ENCODE measurements at regions not wholly inside any gene's neighbourhood (a gene's known extent, or its start where the extent isn't known, plus 50 kb on each side); places are given as distances from the start of the nearest gene placed in this dataset.

DNA sequence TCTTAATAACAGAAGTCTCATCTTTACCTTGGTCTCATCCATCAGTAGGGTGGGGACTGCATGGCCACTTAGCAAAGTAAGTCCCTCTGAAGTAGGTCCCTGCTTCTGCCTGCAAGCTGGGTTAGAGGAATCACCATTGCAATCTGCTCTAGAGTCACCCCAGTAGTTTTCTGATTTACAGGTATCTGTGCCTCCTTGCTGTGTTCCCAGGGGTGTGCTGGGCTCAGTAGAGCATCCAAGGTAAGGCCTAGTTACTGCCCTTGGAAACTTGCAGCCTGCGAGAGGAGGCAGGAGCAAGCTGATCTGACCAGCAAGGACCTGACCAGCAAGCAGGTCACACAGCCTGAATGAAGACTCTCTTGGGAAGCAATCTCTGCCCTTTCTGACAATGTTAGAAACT, 160.8 kb upstream of the GSC start:
- no peak overlapping the region for H3K27ac ChIP-seq
- TF ChIP-seq CTCF (IDR thresholded peaks at IDR 0.05) (no peak), POLR2A (IDR thresholded peaks at IDR 0.05) (no peak)
- DNase-seq = no peak
- H3K4me1 ChIP-seq = no peaks in the 10 kb centered on the region
- no peak overlapping the region for H3K4me3 ChIP-seq
- no peaks in the 10 kb centered on the region for H3K9me3 ChIP-seq
- H3K27me3 ChIP-seq = no peaks in the 10 kb centered on the region
- H3K36me3 ChIP-seq = no peaks in the 10 kb centered on the region

GRCh38 chr14:94929354-94929753, 159.4 kb upstream of the GSC start:
- H3K4me1 ChIP-seq = no peaks in the 10 kb centered on the region
- DNase-seq = no peak
- TF ChIP-seq CTCF (IDR thresholded peaks at IDR 0.05) = no peak
- TF ChIP-seq POLR2A (IDR thresholded peaks at IDR 0.05) = no peak
- H3K27me3 ChIP-seq = no peaks in the 10 kb centered on the region
- no peaks in the 10 kb centered on the region for H3K9me3 ChIP-seq
- H3K27ac ChIP-seq = no peak overlapping the region
- H3K4me3 ChIP-seq = no peak overlapping the region
- H3K36me3 ChIP-seq = no peaks in the 10 kb centered on the region

- no peak overlapping the region for H3K27ac ChIP-seq
- H3K9me3 ChIP-seq = no peaks in the 10 kb centered on the region
- no peaks in the 10 kb centered on the region for H3K4me1 ChIP-seq
- no peaks in the 10 kb centered on the region for H3K27me3 ChIP-seq
- TF ChIP-seq CTCF (IDR thresholded peaks at IDR 0.05) (no peak), POLR2A (IDR thresholded peaks at IDR 0.05) (no peak)
- no peak for DNase-seq
- H3K36me3 ChIP-seq = no peaks in the 10 kb centered on the region
- no peak overlapping the region for H3K4me3 ChIP-seq
Measured at GRCh38 chr14:94926176-94926575, 156.3 kb upstream of the GSC start.

- no peak overlapping the region for H3K27ac ChIP-seq
- H3K36me3 ChIP-seq = no peaks in the 10 kb centered on the region
- no peak overlapping the region for H3K4me3 ChIP-seq
- no peaks in the 10 kb centered on the region for H3K27me3 ChIP-seq
- no peak for TF ChIP-seq POLR2A (IDR thresholded peaks at IDR 0.05)
- TF ChIP-seq CTCF (IDR thresholded peaks at IDR 0.05) = no peak
- DNase-seq = no peak
- no peaks in the 10 kb centered on the region for H3K4me1 ChIP-seq
- H3K9me3 ChIP-seq = no peaks in the 10 kb centered on the region
Measured at GRCh38 chr14:94925416-94926173, 155.7 kb upstream of the GSC start.

DNA sequence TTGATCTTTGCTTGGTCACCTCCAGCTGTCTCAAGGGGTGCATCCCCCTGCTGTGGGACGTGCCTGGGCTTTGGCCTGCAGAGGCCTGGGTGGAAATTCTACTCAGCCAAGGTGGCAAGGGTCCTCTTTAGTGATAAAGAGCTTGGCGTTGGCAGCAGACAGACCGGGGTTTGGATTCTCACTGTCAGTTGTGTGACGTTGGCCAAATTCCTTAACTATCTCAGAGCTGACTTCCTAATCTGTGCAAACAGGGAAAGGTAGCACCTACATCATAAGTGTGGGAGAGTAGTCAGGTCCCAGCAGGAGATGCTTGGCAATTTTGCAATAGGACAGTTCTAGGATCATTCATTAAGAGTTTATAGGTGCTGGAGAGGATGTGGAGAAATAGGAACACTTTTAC, 154.3 kb upstream of the GSC start:
- Histone ChIP-seq H3K4me3 (no peak overlapping the region), H3K9me3 (no peaks in the 10 kb centered on the region), H3K36me3 (no peaks in the 10 kb centered on the region), H3K27me3 (no peaks in the 10 kb centered on the region), H3K4me1 (no peaks in the 10 kb centered on the region), H3K27ac (no peak overlapping the region)
- TF ChIP-seq POLR2A (IDR thresholded peaks at IDR 0.05) = no peak
- TF ChIP-seq CTCF (IDR thresholded peaks at IDR 0.05) = no peak
- DNase-seq = no peak

GRCh38 chr14:94923786-94924185, 153.9 kb upstream of the GSC start:
- Histone ChIP-seq H3K36me3 (no peaks in the 10 kb centered on the region), H3K4me1 (no peaks in the 10 kb centered on the region), H3K27ac (no peak overlapping the region), H3K9me3 (no peaks in the 10 kb centered on the region), H3K4me3 (no peak overlapping the region), H3K27me3 (no peaks in the 10 kb centered on the region)
- no peak for TF ChIP-seq POLR2A (IDR thresholded peaks at IDR 0.05)
- TF ChIP-seq CTCF (IDR thresholded peaks at IDR 0.05) = no peak
- DNase-seq = no peak

Measured in Peyer's patch (tissue), 4 donors.